HG02943 (cell line): ENCODE measurements at regions not wholly inside any gene's neighbourhood (a gene's known extent, or its start where the extent isn't known, plus 50 kb on each side); places are given as distances from the start of the nearest gene placed in this dataset.
A peak's percentile ranks its signal among the peaks of the same experiment; 100 is the strongest.
"Not testable (repeated sequence)": the region's sequence is repeated elsewhere in the genome, so short reads cannot be mapped to it uniquely, and the experiment has no call there.

ENCODE experiments used
- ATAC-seq: cut with Tn5 transposase; IDR thresholded peaks from one replicate; pipeline ENCODE4 v1.9.1; 2021; ENCODE audit warnings: mild to moderate bottlenecking, low read depth, moderate library complexity; ENCODE audit not compliant: unreplicated experiment

DNA sequence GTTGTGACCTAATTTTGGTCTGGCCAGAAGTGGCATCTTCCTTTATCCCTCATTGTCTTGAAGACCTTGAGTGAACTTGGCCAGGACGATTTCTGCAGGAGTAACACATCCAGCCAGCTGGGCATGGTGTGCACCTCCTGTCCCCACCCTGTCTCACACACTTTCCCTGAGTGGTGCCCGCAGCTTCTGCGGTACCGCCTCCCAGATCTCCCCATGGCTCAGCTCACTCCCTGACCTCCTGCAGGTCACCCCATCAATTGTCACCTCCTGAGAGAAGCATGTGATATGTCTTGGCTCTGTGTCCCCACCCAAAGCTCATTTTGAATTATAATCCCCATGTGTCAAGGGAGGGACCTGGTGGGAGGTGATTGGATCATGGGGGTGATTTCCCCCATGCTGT is 50.2 kb upstream of the TP53I11 start:
- ATAC-seq: no peak

- no peak for ATAC-seq
Observed at GRCh38 chr11:45001466-45002165, 50.9 kb upstream of the TP53I11 start.

DNA sequence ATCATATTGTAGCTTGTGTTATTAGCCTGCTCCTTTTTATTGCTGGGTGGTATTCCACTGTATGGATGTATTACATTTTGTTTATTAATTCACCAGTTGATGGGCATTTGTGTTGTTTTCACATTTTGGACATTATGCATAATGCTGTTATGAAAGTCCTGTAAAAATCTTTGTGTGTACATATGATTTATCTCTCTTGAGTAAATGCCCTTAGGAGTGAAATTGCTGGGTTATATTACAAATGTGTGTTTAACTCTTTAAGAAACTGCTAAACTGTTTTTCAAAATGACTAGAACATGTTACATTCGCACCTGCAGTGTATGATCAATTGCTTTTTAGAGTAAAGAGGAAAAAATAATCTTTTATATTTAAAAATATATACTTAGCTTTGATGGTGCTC is 54.4 kb upstream of the TP53I11 start:
- ATAC-seq: no peak

DNA sequence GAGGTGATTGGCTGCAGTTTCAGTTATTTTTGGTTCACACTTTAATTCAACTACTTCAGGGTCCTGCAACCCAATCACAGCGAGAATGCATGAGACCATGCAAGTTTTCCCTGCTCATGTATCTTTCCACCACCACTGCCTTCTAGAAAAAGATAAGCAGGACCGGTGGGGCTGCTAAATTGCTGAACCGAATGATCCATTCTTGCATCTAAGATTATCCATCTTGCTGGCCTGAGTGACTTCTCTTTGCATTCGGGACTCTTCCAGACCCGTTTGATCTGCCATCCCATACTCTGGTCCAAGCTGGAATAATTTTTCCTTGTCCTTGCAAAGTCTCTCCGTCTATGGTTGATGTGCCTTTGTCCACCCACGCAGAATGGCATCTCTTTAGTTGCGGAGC is 56.3 kb upstream of the TP53I11 start:
- no peak for ATAC-seq

GRCh38 chr11:45015983-45016382 is 65.3 kb upstream of the TP53I11 start:
- ATAC-seq: not testable (repeated sequence)

DNA sequence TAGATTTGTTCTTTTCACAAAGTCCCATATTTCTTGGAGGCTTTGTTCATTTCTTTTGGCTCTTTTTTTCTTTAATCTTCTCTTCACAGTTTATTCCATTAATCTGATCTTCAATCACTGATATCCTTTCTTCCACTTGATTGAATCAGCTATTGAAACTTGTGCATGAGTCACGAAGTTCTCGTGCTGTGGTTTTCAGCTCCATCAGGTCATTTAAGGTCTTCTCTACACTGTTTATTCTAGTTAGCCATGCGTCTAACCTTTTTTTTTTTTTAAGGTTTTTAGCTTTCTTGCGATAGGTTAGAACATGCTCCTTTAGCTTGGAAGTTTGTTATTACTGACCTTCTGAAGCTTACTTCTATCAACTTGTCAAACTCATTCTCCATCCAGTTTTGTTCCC is 65.8 kb upstream of the TP53I11 start:
- not testable (repeated sequence) for ATAC-seq

GRCh38 chr11:45017329-45017728 is 66.6 kb upstream of the TP53I11 start:
- no peak for ATAC-seq

DNA sequence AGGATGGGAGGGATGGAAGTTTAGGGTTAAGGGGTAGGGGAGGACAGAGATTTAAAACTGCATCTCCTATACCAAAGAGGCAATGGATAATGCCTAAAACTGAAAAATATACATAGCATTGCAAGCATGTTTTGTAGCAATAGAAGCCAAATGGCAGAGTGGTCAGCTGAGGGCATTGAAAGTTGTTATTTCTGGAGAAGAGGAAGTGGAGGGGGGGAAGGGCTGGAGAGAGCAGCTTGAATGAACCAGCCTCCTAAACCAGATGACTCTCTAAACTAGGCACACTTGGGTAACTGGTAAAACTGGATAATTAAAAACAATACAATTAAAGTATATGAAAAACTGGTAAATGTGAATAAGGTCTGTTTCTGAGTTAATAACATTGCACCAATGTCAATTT is 70.3 kb upstream of the TP53I11 start:
- no peak for ATAC-seq

DNA sequence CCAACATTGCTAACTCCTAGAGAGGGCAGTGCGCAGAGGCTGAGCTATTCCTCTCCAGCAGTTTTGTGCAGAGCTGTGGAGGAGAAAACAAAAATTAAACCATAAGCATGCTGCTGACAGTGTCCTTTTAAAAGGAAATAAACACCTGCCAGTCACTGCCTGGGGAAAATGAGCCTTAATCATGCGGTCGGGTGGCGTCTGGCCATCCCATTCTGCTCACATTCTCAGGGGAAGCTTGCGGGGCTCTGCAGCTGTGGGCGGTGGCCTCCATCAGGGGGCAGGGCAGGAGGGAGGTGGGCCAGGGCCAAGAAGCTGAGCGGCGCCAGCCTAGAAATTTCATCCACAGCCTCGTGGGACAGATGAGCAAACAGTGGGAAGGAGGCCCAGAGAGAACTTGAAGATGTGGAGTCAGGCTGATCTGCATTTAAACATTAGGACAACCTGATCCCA is 71.0 kb upstream of the TP53I11 start:
- ATAC-seq: no peak

DNA sequence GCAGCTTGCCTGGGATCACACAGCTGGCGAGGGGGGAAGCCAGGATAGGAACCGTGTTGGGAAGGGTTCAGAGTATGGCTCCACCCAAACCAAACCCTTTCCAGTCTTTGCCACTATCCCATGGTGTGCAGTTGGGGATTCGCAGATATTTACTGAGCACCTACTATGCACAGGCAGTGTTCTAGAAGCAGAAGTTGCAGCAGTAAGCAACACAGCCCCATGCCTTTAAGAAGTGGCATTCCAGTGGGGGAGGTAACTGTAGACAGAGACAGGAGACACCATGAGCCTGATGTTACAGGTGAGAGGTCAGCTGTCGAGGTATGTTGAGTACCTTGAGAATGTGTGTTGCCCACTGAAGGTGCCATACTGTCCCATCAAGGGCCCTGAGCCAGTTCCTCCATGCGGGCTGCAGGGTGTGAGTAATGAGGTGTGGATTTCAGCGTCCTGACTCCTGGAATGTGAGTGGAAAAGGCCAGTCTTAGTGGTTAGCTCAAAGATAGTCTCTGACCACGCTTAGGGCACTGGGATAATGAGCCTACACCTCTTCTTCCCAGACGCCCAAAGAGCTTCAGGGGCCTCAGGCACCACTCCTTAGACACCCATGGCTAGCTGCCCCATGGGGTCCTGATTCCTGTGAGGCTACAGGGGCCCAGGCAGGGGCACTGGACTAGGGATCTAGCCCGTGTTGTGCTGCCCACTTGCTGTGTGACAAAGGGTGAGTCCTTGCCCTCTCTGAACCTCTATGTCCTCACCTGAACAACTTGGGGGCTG is 71.8 kb upstream of the TP53I11 start:
- no peak for ATAC-seq

- ATAC-seq: no peak
Observed at GRCh38 chr11:45023065-45023365, 72.3 kb upstream of the TP53I11 start.

- no peak for ATAC-seq
Observed at GRCh38 chr11:45024316-45024715, 73.6 kb upstream of the TP53I11 start.

DNA sequence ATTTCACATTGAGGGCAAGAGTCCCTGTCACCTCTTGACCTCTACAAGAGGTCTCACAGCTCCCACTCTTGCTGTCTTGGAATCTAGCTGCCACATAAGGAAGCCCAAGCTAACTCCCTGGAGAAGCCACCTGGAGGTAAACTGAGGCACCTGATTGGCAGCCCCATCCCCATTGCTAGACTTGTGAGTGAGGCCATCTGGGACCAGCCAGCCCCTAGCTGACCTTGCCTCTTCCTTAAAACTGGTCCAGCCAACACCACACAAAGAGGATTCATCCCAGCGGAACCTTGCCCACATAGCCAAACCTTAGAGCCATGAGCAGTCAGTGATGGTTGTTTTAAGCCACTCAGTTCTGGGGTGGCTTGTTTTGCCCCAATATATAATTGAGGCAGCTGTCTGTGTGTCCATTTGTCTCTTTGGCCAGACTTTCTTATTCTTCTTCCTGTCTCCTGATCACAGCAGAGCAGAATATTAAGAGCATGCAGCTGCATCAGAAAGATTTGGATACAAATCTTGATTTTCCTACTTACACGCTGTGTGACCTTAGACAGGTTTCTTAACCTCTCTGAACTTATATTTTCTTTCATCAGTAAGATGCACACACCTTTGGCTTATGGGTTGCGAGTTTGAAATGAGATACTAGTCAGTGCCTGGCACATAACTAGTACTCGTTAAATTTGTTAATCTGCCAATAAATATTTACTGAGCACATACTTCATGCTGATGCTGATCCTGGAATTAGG is 74.3 kb upstream of the TP53I11 start:
- no peak for ATAC-seq

GRCh38 chr11:45025716-45026492 is 75.2 kb upstream of the TP53I11 start:
- ATAC-seq: no peak

DNA sequence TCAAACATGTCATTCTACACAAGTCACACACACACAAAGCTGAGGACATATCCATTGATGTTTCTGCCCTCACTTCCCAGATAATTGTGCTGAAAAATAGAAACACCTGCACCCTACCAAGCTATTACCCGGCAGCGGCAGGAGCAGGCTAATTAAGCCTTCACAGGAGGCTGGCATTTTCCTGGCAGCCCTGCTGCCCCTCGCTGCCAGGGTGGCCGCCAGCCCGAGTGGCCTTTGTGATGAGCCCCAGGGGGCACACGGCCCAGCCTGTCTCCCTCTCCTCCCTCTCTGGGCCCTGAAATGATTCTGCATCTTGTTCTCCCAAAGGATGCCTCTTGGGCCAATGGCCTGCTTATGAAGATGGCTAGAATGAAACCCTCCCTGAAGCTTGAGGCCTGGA is 76.2 kb upstream of the TP53I11 start:
- ATAC-seq: no peak

DNA sequence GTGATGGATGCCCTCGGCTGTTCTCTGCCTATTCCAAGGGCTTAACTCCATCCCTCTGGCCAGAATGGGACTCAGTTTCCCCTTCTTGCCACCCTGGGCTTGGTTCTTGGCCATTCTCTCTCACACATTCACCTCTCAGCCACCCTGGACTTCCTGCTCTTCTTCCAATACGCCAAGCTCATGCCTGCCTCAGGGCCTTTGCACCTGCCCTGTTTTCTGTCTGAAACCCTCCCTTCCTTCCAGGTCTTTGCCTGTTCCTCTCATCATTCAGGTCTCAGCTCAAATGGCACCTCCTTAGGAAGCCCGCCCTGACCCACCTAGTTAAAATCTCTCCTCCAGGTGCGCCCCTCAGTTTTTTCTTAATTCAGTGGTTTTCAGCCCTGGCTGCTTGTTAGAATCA is 76.6 kb upstream of the TP53I11 start:
- no peak for ATAC-seq

DNA sequence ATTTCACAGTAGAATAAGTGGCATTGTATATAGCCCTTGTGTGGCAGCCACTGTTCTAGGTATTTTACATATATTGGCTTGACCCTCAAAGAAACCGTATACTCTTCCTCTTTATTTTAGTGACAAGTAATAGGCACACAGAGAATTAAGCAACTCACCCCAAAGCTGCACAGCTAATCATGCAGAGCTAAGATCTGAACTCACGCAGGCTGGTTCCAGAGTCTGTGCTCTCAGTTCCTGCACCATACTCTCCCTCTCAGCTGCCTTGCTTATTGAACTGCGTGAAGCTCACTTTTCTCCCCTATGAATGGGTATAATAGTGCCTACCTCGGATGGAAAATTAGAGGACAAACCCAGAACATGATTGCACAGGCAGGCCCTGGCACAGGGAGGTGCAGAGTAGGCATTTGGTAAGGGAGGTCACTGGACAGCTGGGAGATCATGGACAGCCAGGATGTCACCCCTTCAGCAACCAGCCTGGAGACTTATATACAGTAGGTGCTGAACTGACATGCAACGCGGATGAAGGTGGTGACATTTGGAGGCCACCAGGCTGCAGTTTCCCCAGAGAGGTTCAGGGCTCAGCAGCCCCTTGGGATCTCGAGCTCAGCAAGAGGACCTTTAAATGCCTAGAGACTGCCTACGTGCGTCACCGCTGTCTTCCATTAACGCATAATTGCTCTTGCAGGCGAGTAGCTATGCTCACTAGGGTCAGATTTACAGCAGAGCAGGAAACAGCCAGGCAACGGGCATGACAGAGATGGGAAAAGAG is 78.4 kb upstream of the TP53I11 start:
- no peak for ATAC-seq

DNA sequence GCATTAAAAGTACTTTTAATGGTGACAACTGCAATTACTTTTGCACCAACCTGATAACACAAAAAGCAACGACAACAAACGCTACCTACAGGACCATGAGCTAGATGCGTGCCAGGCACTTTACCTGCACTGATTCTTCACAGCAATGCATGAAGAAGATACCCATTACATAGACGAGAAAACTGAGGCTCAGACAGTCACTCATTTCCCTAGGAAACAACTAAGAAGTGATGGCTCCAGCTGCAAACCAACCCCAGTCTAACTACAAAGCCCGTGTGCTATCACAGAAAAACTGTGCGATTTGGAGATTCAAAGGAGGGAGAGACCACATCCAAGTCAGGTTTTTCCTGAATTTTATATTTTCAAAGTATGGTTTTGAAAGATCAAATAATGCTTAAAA is 80.1 kb upstream of the TP53I11 start:
- no peak for ATAC-seq

GRCh38 chr11:45031912-45032519 is 81.3 kb upstream of the TP53I11 start:
- peak; percentile 82 for ATAC-seq

- ATAC-seq: no peak
Observed at GRCh38 chr11:45035413-45035812, 84.7 kb upstream of the TP53I11 start.
